ENCODE measurements at regions not wholly inside any gene's neighbourhood (a gene's known extent, or its start where the extent isn't known, plus 50 kb on each side); places are given as distances from the start of the nearest gene placed in this dataset.

DNA sequence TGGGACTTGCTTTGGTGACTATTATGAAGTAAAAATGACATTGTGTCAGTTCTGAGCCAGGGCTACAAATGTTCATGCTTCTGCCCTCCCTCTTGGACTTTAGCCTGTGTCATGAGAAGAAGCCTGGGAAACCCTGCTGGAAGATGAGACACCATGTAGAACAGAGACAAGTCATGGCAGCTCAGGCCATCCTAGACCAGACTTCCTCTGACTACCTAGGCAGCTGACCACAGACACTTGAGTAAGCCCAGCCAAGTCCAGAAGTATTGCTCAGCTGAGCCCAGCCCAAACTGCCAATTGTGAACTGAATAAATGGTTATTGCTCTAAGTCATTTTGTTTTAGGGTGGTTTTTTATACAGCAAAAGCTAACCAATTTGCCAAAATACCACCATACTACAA, 467.6 kb upstream of the CNKSR2 start:
- DNase-seq: no peak

DNA sequence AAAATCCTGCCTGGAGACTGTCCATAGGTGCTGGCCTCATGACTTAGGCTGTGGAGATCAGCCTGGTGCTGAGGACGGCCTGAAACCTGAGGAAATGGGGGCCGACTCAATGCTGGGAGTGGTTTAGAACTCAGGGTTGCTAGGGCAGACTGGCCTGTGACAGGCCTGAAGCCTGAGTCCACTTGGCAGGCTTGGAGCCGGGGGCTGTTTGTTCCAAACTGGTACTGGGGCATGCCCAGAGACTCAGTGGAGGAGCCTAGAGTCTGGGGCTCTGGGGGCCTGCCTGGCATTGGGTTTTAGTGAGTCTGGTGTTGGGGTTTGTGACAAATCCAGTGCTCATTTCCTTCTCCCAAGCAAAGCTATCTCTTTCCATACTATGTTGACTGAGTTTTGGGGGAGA, 489.7 kb upstream of the CNKSR2 start:
- POLR2A ChIA-PET: no interaction called here
- TF ChIP-seq RFX5 (IDR thresholded peaks at IDR 0.05; ENCODE audit: low read length) (no peak), RCOR1 (IDR thresholded peaks at IDR 0.05; ENCODE audit: low read length) (no peak), EP300 (IDR thresholded peaks at IDR 0.05; ENCODE audit: borderline replicate concordance in 1 of 2, low read depth in 1 of 2, low read length in 1 of 2) (no peak), JUND (IDR thresholded peaks at IDR 0.05) (no peak), RAD21 (IDR thresholded peaks at IDR 0.05; ENCODE audit: low read length) (no peak), MEF2A (IDR thresholded peaks at IDR 0.05; ENCODE audit: borderline replicate concordance, low read depth) (no peak), FOSL2 (IDR thresholded peaks at IDR 0.05; ENCODE audit: borderline replicate concordance, low read depth) (no peak), POLR2AphosphoS5 (IDR thresholded peaks at IDR 0.05; ENCODE audit: low read depth, low read length) (no peak)
- TF ChIP-seq, protein P1, sequence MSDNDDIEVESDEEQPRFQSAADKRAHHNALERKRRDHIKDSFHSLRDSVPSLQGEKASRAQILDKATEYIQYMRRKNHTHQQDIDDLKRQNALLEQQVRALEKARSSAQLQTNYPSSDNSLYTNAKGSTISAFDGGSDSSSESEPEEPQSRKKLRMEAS (IDR thresholded peaks at IDR 0.05; ENCODE audit: low read depth): no peak
- TF ChIP-seq, protein P2, sequence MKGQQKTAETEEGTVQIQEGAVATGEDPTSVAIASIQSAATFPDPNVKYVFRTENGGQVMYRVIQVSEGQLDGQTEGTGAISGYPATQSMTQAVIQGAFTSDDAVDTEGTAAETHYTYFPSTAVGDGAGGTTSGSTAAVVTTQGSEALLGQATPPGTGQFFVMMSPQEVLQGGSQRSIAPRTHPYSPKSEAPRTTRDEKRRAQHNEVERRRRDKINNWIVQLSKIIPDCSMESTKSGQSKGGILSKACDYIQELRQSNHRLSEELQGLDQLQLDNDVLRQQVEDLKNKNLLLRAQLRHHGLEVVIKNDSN (IDR thresholded peaks at IDR 0.05; ENCODE audit: borderline replicate concordance, low read depth): no peak
- TF ChIP-seq, protein P3, sequence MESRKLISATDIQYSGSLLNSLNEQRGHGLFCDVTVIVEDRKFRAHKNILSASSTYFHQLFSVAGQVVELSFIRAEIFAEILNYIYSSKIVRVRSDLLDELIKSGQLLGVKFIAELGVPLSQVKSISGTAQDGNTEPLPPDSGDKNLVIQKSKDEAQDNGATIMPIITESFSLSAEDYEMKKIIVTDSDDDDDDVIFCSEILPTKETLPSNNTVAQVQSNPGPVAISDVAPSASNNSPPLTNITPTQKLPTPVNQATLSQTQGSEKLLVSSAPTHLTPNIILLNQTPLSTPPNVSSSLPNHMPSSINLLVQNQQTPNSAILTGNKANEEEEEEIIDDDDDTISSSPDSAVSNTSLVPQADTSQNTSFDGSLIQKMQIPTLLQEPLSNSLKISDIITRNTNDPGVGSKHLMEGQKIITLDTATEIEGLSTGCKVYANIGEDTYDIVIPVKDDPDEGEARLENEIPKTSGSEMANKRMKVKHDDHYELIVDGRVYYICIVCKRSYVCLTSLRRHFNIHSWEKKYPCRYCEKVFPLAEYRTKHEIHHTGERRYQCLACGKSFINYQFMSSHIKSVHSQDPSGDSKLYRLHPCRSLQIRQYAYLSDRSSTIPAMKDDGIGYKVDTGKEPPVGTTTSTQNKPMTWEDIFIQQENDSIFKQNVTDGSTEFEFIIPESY (IDR thresholded peaks at IDR 0.05; ENCODE audit: borderline replicate concordance, low read depth): no peak
- TF ChIP-seq, protein P4, sequence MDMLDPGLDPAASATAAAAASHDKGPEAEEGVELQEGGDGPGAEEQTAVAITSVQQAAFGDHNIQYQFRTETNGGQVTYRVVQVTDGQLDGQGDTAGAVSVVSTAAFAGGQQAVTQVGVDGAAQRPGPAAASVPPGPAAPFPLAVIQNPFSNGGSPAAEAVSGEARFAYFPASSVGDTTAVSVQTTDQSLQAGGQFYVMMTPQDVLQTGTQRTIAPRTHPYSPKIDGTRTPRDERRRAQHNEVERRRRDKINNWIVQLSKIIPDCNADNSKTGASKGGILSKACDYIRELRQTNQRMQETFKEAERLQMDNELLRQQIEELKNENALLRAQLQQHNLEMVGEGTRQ (IDR thresholded peaks at IDR 0.05; ENCODE audit: borderline replicate concordance, low read depth, low read length): no peak
- TF ChIP-seq, protein P5, sequence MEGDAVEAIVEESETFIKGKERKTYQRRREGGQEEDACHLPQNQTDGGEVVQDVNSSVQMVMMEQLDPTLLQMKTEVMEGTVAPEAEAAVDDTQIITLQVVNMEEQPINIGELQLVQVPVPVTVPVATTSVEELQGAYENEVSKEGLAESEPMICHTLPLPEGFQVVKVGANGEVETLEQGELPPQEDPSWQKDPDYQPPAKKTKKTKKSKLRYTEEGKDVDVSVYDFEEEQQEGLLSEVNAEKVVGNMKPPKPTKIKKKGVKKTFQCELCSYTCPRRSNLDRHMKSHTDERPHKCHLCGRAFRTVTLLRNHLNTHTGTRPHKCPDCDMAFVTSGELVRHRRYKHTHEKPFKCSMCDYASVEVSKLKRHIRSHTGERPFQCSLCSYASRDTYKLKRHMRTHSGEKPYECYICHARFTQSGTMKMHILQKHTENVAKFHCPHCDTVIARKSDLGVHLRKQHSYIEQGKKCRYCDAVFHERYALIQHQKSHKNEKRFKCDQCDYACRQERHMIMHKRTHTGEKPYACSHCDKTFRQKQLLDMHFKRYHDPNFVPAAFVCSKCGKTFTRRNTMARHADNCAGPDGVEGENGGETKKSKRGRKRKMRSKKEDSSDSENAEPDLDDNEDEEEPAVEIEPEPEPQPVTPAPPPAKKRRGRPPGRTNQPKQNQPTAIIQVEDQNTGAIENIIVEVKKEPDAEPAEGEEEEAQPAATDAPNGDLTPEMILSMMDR (IDR thresholded peaks at IDR 0.05): no peak
- TF ChIP-seq, protein P6, sequence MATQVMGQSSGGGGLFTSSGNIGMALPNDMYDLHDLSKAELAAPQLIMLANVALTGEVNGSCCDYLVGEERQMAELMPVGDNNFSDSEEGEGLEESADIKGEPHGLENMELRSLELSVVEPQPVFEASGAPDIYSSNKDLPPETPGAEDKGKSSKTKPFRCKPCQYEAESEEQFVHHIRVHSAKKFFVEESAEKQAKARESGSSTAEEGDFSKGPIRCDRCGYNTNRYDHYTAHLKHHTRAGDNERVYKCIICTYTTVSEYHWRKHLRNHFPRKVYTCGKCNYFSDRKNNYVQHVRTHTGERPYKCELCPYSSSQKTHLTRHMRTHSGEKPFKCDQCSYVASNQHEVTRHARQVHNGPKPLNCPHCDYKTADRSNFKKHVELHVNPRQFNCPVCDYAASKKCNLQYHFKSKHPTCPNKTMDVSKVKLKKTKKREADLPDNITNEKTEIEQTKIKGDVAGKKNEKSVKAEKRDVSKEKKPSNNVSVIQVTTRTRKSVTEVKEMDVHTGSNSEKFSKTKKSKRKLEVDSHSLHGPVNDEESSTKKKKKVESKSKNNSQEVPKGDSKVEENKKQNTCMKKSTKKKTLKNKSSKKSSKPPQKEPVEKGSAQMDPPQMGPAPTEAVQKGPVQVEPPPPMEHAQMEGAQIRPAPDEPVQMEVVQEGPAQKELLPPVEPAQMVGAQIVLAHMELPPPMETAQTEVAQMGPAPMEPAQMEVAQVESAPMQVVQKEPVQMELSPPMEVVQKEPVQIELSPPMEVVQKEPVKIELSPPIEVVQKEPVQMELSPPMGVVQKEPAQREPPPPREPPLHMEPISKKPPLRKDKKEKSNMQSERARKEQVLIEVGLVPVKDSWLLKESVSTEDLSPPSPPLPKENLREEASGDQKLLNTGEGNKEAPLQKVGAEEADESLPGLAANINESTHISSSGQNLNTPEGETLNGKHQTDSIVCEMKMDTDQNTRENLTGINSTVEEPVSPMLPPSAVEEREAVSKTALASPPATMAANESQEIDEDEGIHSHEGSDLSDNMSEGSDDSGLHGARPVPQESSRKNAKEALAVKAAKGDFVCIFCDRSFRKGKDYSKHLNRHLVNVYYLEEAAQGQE (IDR thresholded peaks at IDR 0.05; ENCODE audit: low read depth, low read length): no peak
- H3K4me1 ChIP-seq (ENCODE audit: control insufficient read depth in 1 of 2, insufficient read depth in 2 of 2, low read depth in 1 of 2, low read length in 1 of 2): no peaks in the 10 kb centered on the region
- H3K4me2 ChIP-seq: no peak overlapping the region
- 0% methylated on average over 1 of the region's 3 CpGs for WGBS (ENCODE audit: low lambda C conversion rate)
- no peak for DNase-seq
- CTCF ChIA-PET: no interaction called here
- H3K27ac ChIP-seq (ENCODE audit: low read depth in 2 of 2, low read length in 1 of 2): no peak overlapping the region
- H3F3A ChIP-seq (replicated peaks; ENCODE audit: insufficient read depth): no peaks in the 10 kb centered on the region
- no peaks in the 10 kb centered on the region for H3K9me3 ChIP-seq
- H3K4me3 ChIP-seq (ENCODE audit: low read depth in 2 of 2, low read length in 1 of 2): no peak overlapping the region
- H4K20me1 ChIP-seq (ENCODE audit: insufficient read depth): no peaks in the 10 kb centered on the region
- no peaks in the 10 kb centered on the region for H3K9me2 ChIP-seq
- H3K36me3 ChIP-seq (replicated peaks in 1 of 2; ENCODE audit: control insufficient read depth in 1 of 2, insufficient read depth in 2 of 2, low read length in 1 of 2): no peaks in the 10 kb centered on the region
- H3K9ac ChIP-seq: no peak overlapping the region
- no peak overlapping the region for H2AFZ ChIP-seq (ENCODE audit: low read depth)
- H3K27me3 ChIP-seq (ENCODE audit: insufficient read depth): no peaks in the 10 kb centered on the region
- H3K79me2 ChIP-seq (ENCODE audit: insufficient read depth): no peaks in the 10 kb centered on the region

More for the DNA sequence above, 467.6 kb upstream of the CNKSR2 start:
- no peaks in the 10 kb centered on the region for H3K9me3 ChIP-seq
- H3K4me3 ChIP-seq (ENCODE audit: low read depth in 2 of 2, low read length in 1 of 2): no peak overlapping the region
- H3K9me2 ChIP-seq: no peaks in the 10 kb centered on the region
- no peak overlapping the region for H3K4me2 ChIP-seq
- ChIA-PET CTCF (no interaction called here), POLR2A (no interaction called here)
- no peaks in the 10 kb centered on the region for H3F3A ChIP-seq (replicated peaks; ENCODE audit: insufficient read depth)
- H3K79me2 ChIP-seq (ENCODE audit: insufficient read depth): no peaks in the 10 kb centered on the region
- no peak overlapping the region for H3K9ac ChIP-seq
- TF ChIP-seq CHD2 (IDR thresholded peaks at IDR 0.05; ENCODE audit: low read length, partially characterized antibody) (no peak), POLR2AphosphoS5 (IDR thresholded peaks at IDR 0.05; ENCODE audit: low read depth, low read length) (no peak), MEF2A (IDR thresholded peaks at IDR 0.05; ENCODE audit: borderline replicate concordance, low read depth) (no peak), TEAD4 (IDR thresholded peaks at IDR 0.05; ENCODE audit: borderline replicate concordance, insufficient read depth) (no peak), RXRA (IDR thresholded peaks at IDR 0.05; ENCODE audit: borderline replicate concordance, low read depth) (no peak), NFIC (IDR thresholded peaks at IDR 0.05; ENCODE audit: borderline replicate concordance) (no peak), ELF1 (IDR thresholded peaks at IDR 0.05) (no peak)
- TF ChIP-seq, protein P7, sequence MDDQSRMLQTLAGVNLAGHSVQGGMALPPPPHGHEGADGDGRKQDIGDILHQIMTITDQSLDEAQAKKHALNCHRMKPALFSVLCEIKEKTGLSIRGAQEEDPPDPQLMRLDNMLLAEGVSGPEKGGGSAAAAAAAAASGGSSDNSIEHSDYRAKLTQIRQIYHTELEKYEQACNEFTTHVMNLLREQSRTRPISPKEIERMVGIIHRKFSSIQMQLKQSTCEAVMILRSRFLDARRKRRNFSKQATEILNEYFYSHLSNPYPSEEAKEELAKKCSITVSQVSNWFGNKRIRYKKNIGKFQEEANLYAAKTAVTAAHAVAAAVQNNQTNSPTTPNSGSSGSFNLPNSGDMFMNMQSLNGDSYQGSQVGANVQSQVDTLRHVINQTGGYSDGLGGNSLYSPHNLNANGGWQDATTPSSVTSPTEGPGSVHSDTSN (IDR thresholded peaks at IDR 0.05): no peak
- no peaks in the 10 kb centered on the region for H4K20me1 ChIP-seq (ENCODE audit: insufficient read depth)
- H2AFZ ChIP-seq (ENCODE audit: low read depth): no peak overlapping the region
- H3K27me3 ChIP-seq (ENCODE audit: insufficient read depth): no peaks in the 10 kb centered on the region
- no peaks in the 10 kb centered on the region for H3K36me3 ChIP-seq (replicated peaks in 1 of 2; ENCODE audit: control insufficient read depth in 1 of 2, insufficient read depth in 2 of 2, low read length in 1 of 2)
- H3K4me1 ChIP-seq (ENCODE audit: control insufficient read depth in 1 of 2, insufficient read depth in 2 of 2, low read depth in 1 of 2, low read length in 1 of 2): no peaks in the 10 kb centered on the region
- no peak overlapping the region for H3K27ac ChIP-seq (ENCODE audit: low read depth in 2 of 2, low read length in 1 of 2)
